ENCODE measurements at regions not wholly inside any gene's neighbourhood (a gene's known extent, or its start where the extent isn't known, plus 50 kb on each side); places are given as distances from the start of the nearest gene placed in this dataset.

GRCh38 chr3:150237490-150237889 is 170.6 kb upstream of the TSC22D2 start:
- TF ChIP-seq CTCF (conservative IDR thresholded peaks at IDR 0.05; ENCODE audit: low read depth, low read length) (no peak), EZH2phosphoT487 (IDR thresholded peaks at IDR 0.05; ENCODE audit: borderline replicate concordance, low read length) (no peak), EZH2 (IDR thresholded peaks at IDR 0.05; ENCODE audit: low read length, unreplicated experiment) (no peak)
